ENCODE measurements at regions not wholly inside any gene's neighbourhood (a gene's known extent, or its start where the extent isn't known, plus 50 kb on each side); places are given as distances from the start of the nearest gene placed in this dataset.
A peak's percentile ranks its signal among the peaks of the same experiment; 100 is the strongest.
"Not testable (repeated sequence)": the region's sequence is repeated elsewhere in the genome, so short reads cannot be mapped to it uniquely, and the experiment has no call there.

DNA sequence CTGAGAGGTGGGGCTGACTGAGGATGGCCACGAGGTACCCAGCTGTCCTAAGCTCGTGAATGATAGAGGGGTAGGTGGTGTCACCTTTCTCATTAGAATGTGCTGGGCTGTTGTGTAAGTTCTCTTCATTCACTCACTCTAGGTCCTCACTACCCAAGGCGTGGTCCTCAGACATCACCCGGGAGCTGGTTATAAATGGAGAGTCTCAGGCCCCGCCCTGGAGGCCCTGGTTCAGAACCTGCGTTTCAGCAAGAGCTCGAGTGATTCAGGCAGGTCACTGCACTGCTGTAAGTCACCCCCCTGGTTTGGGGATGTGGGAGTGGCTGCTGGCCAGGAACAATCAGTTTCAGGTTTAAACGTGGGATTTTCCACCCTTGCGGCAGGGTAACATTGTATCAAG, 139.8 kb downstream of the FOXL1 start:
- DNase-seq, result no peak

GRCh38 chr16:86722970-86723369, 144.6 kb downstream of the FOXL1 start:
- peak; percentile 74 for DNase-seq

DNA sequence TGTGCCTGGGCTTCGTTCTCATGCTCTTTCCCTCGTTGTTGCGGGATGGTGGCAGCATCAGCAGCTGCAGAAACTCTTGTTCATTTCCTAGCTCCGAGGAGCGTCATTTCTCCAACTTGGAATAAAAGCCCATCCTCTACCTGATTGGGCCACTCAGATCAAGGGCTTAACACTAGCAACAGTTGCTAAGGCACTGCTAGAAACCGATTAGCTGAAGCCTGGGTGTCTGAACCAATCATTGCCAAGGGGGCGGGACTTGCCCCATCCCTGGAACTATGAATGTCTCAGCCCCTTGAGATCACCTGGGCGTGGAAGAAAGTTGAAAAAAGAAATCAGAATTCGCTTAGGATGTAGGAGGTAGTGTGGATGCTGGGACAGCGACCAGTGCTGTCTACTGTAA, 145.3 kb downstream of the FOXL1 start:
- DNase-seq, result no peak

DNA sequence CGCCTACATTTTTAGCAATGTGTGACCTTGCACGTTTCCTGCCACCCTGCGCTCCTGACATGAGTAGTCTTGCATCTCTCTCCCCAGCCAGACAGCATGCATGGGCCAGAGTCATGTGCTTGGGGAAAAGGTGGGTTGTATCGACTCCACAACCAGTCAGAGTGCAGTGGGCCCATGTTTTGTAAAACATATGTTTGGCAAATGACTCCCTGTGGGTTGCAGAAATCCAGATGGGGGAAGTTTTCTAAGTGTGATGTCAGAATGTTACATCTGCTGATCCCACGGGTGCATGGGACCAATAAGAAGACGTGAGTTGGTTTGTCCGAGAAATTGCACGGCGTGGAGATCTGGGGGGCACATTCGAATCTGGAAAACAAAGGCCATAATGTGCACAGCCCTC, 147.1 kb downstream of the FOXL1 start:
- DNase-seq, result peak; percentile 49

- no peak for DNase-seq
These were observed 148.0 kb downstream of the FOXL1 start for GRCh38 chr16:86726340-86726739.

DNA sequence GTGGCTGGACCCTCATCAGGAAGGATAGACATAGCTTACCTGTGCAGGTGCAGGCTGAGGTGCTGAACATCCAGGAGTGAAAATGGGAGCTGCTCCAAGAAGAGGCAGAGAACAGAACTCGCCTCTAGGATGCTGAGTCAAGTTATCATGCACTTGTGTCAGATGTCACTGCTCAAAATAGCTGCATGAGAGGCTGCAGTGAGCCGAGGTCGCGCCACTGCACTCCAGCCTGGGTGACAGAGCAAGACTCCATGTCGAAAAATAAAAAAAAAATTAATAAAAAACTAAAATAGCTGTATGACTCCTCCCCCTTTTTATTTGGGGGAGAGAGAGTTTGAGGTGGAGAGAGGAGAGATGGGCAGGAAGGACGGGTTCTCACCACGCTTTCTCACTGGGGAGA, 148.8 kb downstream of the FOXL1 start:
- DNase-seq, result no peak

- no peak for DNase-seq
These were observed 149.3 kb downstream of the FOXL1 start for GRCh38 chr16:86727632-86728031.

GRCh38 chr16:86729686-86730085, 151.3 kb downstream of the FOXL1 start:
- DNase-seq, result no peak

GRCh38 chr16:86730086-86730485, 151.7 kb downstream of the FOXL1 start:
- DNase-seq, result no peak

- DNase-seq, result no peak
These were observed 152.2 kb downstream of the FOXL1 start for GRCh38 chr16:86730597-86730996.

- peak; percentile 64 for DNase-seq
These were observed 154.4 kb downstream of the FOXL1 start for GRCh38 chr16:86732621-86733295.

DNA sequence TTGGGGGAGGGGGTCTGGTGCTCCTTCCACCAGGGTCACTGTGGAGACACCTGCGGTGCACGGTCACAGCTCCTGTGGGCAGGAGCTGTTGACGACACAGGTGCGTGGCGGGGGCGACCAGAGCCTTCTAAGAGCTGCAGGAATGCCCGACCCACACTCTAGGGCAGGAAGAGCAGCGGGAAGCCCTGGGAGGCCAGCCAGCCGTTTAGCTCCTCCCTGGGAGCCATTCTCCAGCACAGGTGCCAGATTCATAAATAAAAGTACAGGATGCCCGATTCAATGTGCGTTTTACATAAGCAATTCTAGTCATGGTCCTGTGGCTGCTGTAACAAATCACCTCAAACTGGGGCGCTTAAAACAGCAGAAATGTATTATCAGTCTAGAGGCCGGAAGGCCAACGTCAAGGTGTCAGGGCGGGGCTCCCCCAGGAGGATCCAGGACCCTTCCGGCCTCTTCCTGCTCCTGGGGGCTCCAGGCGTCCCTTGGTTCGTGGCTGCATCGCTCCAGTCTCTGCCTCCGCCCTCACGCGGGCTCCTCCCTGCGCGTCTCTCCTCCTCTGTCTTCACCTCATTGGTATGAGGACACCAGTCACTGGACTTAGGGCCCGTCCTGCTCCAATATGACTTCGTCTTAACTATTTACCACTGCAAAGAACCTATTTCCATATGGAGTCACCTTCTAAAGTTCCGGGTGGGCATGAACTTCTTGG, 155.4 kb downstream of the FOXL1 start:
- DNase-seq, result no peak

GRCh38 chr16:86734543-86735460, 156.5 kb downstream of the FOXL1 start:
- peak; percentile 34 for DNase-seq

DNA sequence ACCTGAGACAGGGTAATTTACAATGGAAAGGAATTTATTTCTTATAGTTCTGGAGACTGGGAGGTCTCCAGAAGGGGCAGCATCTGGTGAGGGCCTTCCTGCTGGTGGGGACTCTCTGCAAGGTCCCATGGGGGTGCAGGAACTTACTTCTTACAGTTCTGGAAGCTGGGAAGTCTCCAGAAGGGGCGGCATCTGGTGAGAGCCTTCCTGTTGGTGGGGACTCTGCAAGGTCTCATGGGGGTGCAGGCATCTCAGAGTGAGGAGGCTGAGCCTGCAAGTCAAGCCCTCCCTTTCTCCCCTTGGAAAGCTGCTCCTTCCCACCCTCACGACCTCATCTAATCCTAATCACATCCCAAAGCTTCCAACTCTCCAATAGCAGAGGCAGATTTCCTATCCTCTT, 157.4 kb downstream of the FOXL1 start:
- no peak for DNase-seq

DNA sequence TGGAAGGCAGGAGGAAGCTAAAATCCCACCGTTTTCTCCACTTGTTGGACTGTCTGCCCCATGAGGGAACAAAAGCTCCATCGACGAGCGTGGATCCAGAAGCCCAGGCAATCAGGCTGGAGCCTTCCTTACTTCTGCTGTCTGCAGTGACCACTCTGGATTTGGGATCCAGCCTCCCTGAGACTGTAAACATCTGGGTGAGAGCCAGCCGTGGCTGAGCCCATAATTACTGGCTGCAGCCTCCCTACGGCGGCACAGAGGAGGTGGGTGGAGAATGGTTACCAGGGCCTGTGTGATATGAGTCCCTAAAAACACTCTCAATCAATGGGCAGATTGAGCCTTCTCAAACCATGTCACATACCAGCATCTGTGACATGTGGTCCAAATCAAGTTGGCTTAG, 158.2 kb downstream of the FOXL1 start:
- DNase-seq, result no peak

DNA sequence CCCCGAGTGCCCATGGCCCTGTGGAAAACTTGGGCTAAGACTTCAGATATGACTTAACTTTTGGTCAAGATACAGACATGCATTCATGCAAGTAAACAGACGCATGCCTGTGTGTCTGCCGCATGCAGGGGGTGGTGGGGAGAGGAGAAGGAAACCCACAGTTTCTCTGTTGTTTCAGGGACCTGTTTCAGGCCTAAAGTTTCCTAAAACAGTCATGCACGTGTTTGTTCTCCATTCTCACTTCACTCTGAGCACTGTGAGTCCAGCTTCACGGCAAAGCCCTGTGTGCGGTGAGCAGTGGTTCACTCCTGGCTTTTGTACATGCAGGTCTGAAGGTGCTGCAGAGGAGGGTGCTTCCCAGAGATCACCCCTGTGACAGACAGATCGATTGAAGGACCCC, 158.7 kb downstream of the FOXL1 start:
- DNase-seq, result no peak

DNA sequence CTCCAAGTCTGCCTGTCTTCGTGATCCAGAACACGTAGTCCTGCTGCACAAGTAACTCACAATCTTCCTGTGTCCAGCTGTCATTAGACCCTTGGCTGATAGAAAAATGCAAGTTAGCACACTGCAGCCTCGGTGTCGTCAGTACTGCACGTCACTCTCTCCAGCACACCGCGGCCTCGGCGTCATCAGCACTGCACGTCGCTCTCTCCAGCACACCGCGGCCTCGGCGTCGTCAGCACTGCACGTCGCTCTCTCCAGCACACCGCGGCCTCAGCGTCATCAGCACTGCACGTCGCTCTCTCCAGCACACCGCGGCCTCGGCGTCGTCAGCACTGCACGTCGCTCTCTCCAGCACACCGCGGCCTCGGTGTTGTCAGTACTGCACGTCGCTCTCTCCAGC, 160.0 kb downstream of the FOXL1 start:
- not testable (repeated sequence) for DNase-seq

DNA sequence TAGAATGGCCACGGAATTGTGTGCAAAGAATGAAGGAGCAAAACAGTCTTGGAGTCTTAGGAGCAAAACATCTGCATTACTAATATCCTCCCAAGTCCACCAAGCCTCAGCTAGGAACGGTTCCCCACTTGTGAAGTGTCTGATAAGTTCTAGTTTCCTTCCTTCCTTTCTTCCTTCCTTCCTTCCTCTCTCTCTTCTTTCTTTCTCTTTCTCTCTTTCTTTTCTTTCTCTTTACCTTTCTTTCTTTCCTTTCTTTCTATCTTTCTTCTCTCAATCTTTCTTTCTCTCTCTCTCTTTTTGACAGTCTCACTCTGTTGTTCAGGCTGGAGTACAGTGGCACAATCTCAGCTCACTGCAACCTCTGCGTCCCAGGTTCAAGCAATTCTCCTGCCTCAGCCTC, 160.8 kb downstream of the FOXL1 start:
- DNase-seq, result no peak

- DNase-seq, result no peak
These were observed 161.5 kb downstream of the FOXL1 start for GRCh38 chr16:86739808-86740207.

GRCh38 chr16:86740298-86740697, 161.9 kb downstream of the FOXL1 start:
- no peak for DNase-seq

- DNase-seq, result peak; percentile 94
These were observed 162.8 kb downstream of the FOXL1 start for GRCh38 chr16:86740906-86741799.

GRCh38 chr16:86747761-86748160, 169.4 kb downstream of the FOXL1 start:
- no peak for DNase-seq

- DNase-seq, result no peak
These were observed 170.3 kb downstream of the FOXL1 start for GRCh38 chr16:86748652-86749051.

Measured in fibroblast of upper back skin (primary cell).